Prostate gland (tissue), 2 donors: ENCODE measurements at regions not wholly inside any gene's neighbourhood (a gene's known extent, or its start where the extent isn't known, plus 50 kb on each side); places are given as distances from the start of the nearest gene placed in this dataset.
"Not testable (repeated sequence)": the region's sequence is repeated elsewhere in the genome, so short reads cannot be mapped to it uniquely, and the experiment has no call there.

Experiments
- DNase-seq: peaks from one replicate; pipeline ENCODE4 v3.0.0-alpha.2; 2019; ENCODE audit warnings: low spot score
- H3K27ac ChIP-seq, 2 donors: fragments of 200-600 bp; sonication (generic); 2 replicates each; pipeline ENCODE4 v1.5.1; 2017 to 2019
- H3K27me3 ChIP-seq: fragments of 200-600 bp; sonication (generic); replicated peaks from 2 replicates; pipeline ENCODE4 v1.5.1; 2019; ENCODE audit not compliant: insufficient read depth
- H3K36me3 ChIP-seq, 2 donors: fragments of 200-600 bp; sonication (generic); 1 replicate in 1 of 2; 2 replicates in 1 of 2; pipeline versions ENCODE4 v1.5.1 to v1.8.1; 2017 to 2019
- H3K4me1 ChIP-seq: fragments of 200-600 bp; sonication (generic); replicated peaks from 2 replicates; pipeline ENCODE4 v1.5.1; 2019
- H3K4me3 ChIP-seq, 2 donors: fragments of 200-600 bp; sonication (generic); 2 replicates each; pipeline ENCODE4 v1.5.1; 2017 to 2019
- H3K9me3 ChIP-seq: fragments of 200-600 bp; sonication (generic); 2 replicates; pipeline ENCODE4 v1.5.1; 2017
- CTCF ChIP-seq, 4 experiments: fragments of 200-600 bp in 2 of 4; fragments of 450-650 bp in 2 of 4; sonication (generic) in 2 of 4; IDR thresholded peaks; 1 replicate in 3 of 4; 2 replicates in 1 of 4; pipeline ENCODE4 v1.5.1; 2016 to 2019; ENCODE audit warnings: antibody characterized with exemption in 4 of 4, mild to moderate bottlenecking in 2 of 4, moderate library complexity in 2 of 4
- POLR2A ChIP-seq: fragments of 450-650 bp; IDR thresholded peaks from one replicate; pipeline ENCODE4 v1.6.1; 2016; ENCODE audit warnings: antibody characterized with exemption, mild to moderate bottlenecking
- POLR2AphosphoS5 ChIP-seq: sonication (generic); formaldehyde crosslinking; IDR thresholded peaks from one replicate; pipeline ENCODE4 v1.6.1; 2017; ENCODE audit warnings: antibody characterized with exemption
- WGBS: methylation state at CpG from one replicate; pipeline ENCODE4 v1.1.5; 2018; 5-methylcytosine and 5-hydroxymethylcytosine counted together
- intact Hi-C: fragments of 100-400 bp; cut with DNase I; formaldehyde crosslinking; loops from one replicate; pipeline ENCODE4 v1.14.2; 2022

- 88% methylated on average over 2 of the region's 2 CpGs for WGBS
These were observed 1373.5 kb downstream of the GRIK2 start for GRCh38 chr6:102766963-102767362.

GRCh38 chr6:102764317-102764716, 1370.8 kb downstream of the GRIK2 start:
- WGBS: 76% methylated on average over 10 of the region's 10 CpGs
- Histone ChIP-seq H3K4me1 (no peaks in the 10 kb centered on the region), H3K27ac (no peak overlapping the region), H3K9me3 (no peaks in the 10 kb centered on the region), H3K27me3 (no peaks in the 10 kb centered on the region), H3K36me3 (no peaks in the 10 kb centered on the region), H3K4me3 (no peak overlapping the region)
- no peak for DNase-seq
- TF ChIP-seq CTCF (IDR thresholded peaks at IDR 0.05): no peak
- no peak for TF ChIP-seq POLR2A
- intact Hi-C loops: no loop called here

More at GRCh38 chr6:102766963-102767362, 1373.5 kb downstream of the GRIK2 start:
- H3K4me3 ChIP-seq: no peak overlapping the region
- DNase-seq: no peak
- H3K4me1 ChIP-seq: no peaks in the 10 kb centered on the region
- TF ChIP-seq CTCF (IDR thresholded peaks at IDR 0.05) (no peak), POLR2AphosphoS5 (no peak), POLR2A (no peak)
- intact Hi-C loops: no loop called here
- no peaks in the 10 kb centered on the region for H3K36me3 ChIP-seq
- no peaks in the 10 kb centered on the region for H3K9me3 ChIP-seq
- no peaks in the 10 kb centered on the region for H3K27me3 ChIP-seq
- no peak overlapping the region for H3K27ac ChIP-seq

- 75% methylated on average over 2 of the region's 2 CpGs for WGBS
These were observed 1370.4 kb downstream of the GRIK2 start for GRCh38 chr6:102763891-102764290.

GRCh38 chr6:102761872-102762271, 1368.4 kb downstream of the GRIK2 start:
- intact Hi-C loops: no loop called here
- WGBS: 83% methylated on average over 4 of the region's 4 CpGs
- TF ChIP-seq POLR2A (no peak), CTCF (IDR thresholded peaks at IDR 0.05) (no peak), POLR2AphosphoS5 (no peak)
- no peak overlapping the region for H3K4me3 ChIP-seq
- no peak for DNase-seq
- no peaks in the 10 kb centered on the region for H3K9me3 ChIP-seq
- no peaks in the 10 kb centered on the region for H3K4me1 ChIP-seq
- H3K36me3 ChIP-seq: no peaks in the 10 kb centered on the region
- no peak overlapping the region for H3K27ac ChIP-seq
- no peaks in the 10 kb centered on the region for H3K27me3 ChIP-seq

More at GRCh38 chr6:102763891-102764290, 1370.4 kb downstream of the GRIK2 start:
- no peak for DNase-seq
- H3K27ac ChIP-seq: no peak overlapping the region
- no peaks in the 10 kb centered on the region for H3K36me3 ChIP-seq
- H3K4me1 ChIP-seq: no peaks in the 10 kb centered on the region
- H3K27me3 ChIP-seq: no peaks in the 10 kb centered on the region
- intact Hi-C loops: no loop called here
- TF ChIP-seq CTCF (IDR thresholded peaks at IDR 0.05) (no peak), POLR2A (no peak), POLR2AphosphoS5 (no peak)
- no peak overlapping the region for H3K4me3 ChIP-seq
- H3K9me3 ChIP-seq: no peaks in the 10 kb centered on the region

- intact Hi-C loops: no loop called here
- H3K36me3 ChIP-seq: no peaks in the 10 kb centered on the region
These were observed 1365.9 kb downstream of the GRIK2 start for GRCh38 chr6:102759415-102759814.

GRCh38 chr6:102758536-102758935, 1365.0 kb downstream of the GRIK2 start:
- intact Hi-C loops, DNase-seq, H3K27me3 ChIP-seq, H3K27ac ChIP-seq, H3K4me3 ChIP-seq, H3K4me1 ChIP-seq, H3K36me3 ChIP-seq, H3K9me3 ChIP-seq: not testable (repeated sequence)
- 94% methylated on average over 19 of the region's 19 CpGs for WGBS

More at GRCh38 chr6:102759415-102759814, 1365.9 kb downstream of the GRIK2 start:
- whole genome bisulfite sequencing: 93% methylated on average over 2 of the region's 2 CpGs
- DNase-seq: no peak
- no peaks in the 10 kb centered on the region for H3K9me3 ChIP-seq
- H3K27me3 ChIP-seq: no peaks in the 10 kb centered on the region
- H3K27ac ChIP-seq: no peak overlapping the region
- TF ChIP-seq CTCF (IDR thresholded peaks at IDR 0.05) (no peak), POLR2A (no peak), POLR2AphosphoS5 (no peak)
- H3K4me1 ChIP-seq: no peaks in the 10 kb centered on the region
- H3K4me3 ChIP-seq: no peak overlapping the region
